KMS-11 (cell line): ENCODE measurements at regions not wholly inside any gene's neighbourhood (a gene's known extent, or its start where the extent isn't known, plus 50 kb on each side); places are given as distances from the start of the nearest gene placed in this dataset.

Experiments used
- H2AFZ ChIP-seq: fragments of 200-600 bp; sonication (generic); 2 replicates; pipeline ENCODE4 v1.6.1; 2016; ENCODE audit warnings: antibody characterized with exemption, mixed run types, low read depth
- H3K27ac ChIP-seq: fragments of 200-600 bp; sonication (generic); 2 replicates; pipeline ENCODE4 v1.6.1; 2016; ENCODE audit warnings: mild to moderate bottlenecking, mixed run types
- H3K27me3 ChIP-seq: fragments of 200-600 bp; sonication (generic); 2 replicates; pipeline ENCODE4 v1.6.1; 2017; ENCODE audit warnings: mild to moderate bottlenecking, low read depth, mixed run types, moderate library complexity; ENCODE audit not compliant: insufficient read depth
- H3K36me3 ChIP-seq: fragments of 200-600 bp; sonication (generic); 2 replicates; pipeline ENCODE4 v1.6.1; 2017; ENCODE audit warnings: mild to moderate bottlenecking, mixed run types; ENCODE audit not compliant: insufficient read depth
- H3K4me1 ChIP-seq: fragments of 200-600 bp; sonication (generic); 2 replicates; pipeline ENCODE4 v1.6.1; 2016; ENCODE audit warnings: mild to moderate bottlenecking, low read depth, mixed run types; ENCODE audit not compliant: poor library complexity, severe bottlenecking
- H3K4me2 ChIP-seq: fragments of 200-600 bp; sonication (generic); 2 replicates; pipeline ENCODE4 v1.7.0; 2016; ENCODE audit warnings: mild to moderate bottlenecking, mixed run types
- H3K4me3 ChIP-seq: fragments of 200-600 bp; sonication (generic); IDR thresholded peaks from 2 replicates; pipeline ENCODE4 v1.6.1; 2017; ENCODE audit warnings: low read depth, low read length, mixed read lengths; ENCODE audit not compliant: insufficient read depth
- H3K79me2 ChIP-seq: fragments of 200-600 bp; sonication (generic); 2 replicates; pipeline ENCODE4 v1.6.1; 2016; ENCODE audit warnings: low read depth, mixed run types; ENCODE audit not compliant: insufficient read depth
- H3K9ac ChIP-seq: fragments of 200-600 bp; sonication (generic); 2 replicates; pipeline ENCODE4 v1.6.1; 2016; ENCODE audit warnings: mild to moderate bottlenecking, mixed run types
- H4K20me1 ChIP-seq: fragments of 200-600 bp; sonication (generic); 2 replicates; pipeline ENCODE4 v1.6.1; 2016; ENCODE audit warnings: mild to moderate bottlenecking, mixed run types; ENCODE audit not compliant: insufficient read depth
- TF ChIP-seq, protein P1 (sequence below): fragments of 200-600 bp; sonication (generic); conservative IDR thresholded peaks from 2 replicates; pipeline ENCODE4 v1.6.1; 2017; ENCODE audit warnings: low read depth, mild to moderate bottlenecking, antibody characterized with exemption, low read length, moderate library complexity, mixed read lengths

DNA sequence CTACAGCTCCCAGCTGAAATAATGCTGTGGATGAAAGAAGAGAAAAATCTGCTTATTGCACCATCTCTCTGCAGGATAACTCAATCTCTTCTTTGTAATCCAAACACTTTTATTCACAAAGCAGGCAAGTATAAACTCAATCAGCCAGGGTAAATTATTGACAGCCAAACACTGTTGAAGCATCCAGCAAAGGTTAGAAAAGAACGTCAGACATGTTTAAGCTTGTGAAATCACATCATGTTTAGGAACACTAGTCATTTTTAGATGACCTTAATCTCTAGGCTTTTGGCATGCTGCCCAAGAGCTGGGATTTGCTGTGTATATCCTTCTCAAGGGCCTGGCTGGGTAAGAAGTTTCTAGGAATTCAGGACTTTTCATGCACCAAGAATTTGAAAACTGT lies 1148.1 kb upstream of the FANCL start:
- Histone ChIP-seq H4K20me1 (no peaks in the 10 kb centered on the region), H3K4me1 (no peaks in the 10 kb centered on the region), H3K36me3 (no peaks in the 10 kb centered on the region), H3K9ac (no peak overlapping the region), H3K27me3 (no peaks in the 10 kb centered on the region), H3K79me2 (no peaks in the 10 kb centered on the region), H3K4me3 (no peak overlapping the region), H3K4me2 (no peak overlapping the region), H3K27ac (no peak overlapping the region), H2AFZ (no peak overlapping the region)
- TF ChIP-seq, protein P1, sequence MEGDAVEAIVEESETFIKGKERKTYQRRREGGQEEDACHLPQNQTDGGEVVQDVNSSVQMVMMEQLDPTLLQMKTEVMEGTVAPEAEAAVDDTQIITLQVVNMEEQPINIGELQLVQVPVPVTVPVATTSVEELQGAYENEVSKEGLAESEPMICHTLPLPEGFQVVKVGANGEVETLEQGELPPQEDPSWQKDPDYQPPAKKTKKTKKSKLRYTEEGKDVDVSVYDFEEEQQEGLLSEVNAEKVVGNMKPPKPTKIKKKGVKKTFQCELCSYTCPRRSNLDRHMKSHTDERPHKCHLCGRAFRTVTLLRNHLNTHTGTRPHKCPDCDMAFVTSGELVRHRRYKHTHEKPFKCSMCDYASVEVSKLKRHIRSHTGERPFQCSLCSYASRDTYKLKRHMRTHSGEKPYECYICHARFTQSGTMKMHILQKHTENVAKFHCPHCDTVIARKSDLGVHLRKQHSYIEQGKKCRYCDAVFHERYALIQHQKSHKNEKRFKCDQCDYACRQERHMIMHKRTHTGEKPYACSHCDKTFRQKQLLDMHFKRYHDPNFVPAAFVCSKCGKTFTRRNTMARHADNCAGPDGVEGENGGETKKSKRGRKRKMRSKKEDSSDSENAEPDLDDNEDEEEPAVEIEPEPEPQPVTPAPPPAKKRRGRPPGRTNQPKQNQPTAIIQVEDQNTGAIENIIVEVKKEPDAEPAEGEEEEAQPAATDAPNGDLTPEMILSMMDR: no peak

DNA sequence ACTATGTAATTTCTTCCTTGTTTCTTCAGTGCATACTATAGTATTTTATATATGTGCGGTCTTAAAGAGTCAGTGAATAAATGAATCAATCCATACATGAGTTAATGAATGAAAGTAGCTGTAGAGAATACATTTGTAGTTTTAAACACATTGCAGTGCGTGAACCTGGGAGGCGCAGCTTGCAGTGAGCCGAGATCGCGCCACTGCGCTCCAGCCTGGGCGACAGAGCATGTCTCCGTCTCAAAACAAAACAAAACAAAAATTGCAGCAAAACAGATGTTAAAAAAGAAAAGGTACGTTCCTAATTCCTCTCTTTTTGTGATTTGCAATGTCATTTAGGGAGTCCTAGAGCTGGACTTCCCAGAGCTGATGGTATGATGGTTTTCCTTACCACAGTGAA lies 1144.8 kb upstream of the FANCL start:
- no peaks in the 10 kb centered on the region for H3K79me2 ChIP-seq
- no peak overlapping the region for H3K4me3 ChIP-seq
- H3K27ac ChIP-seq: no peak overlapping the region
- no peak overlapping the region for H3K9ac ChIP-seq
- no peaks in the 10 kb centered on the region for H4K20me1 ChIP-seq
- no peak overlapping the region for H2AFZ ChIP-seq
- H3K4me1 ChIP-seq: no peaks in the 10 kb centered on the region
- TF ChIP-seq, protein P1: no peak
- no peaks in the 10 kb centered on the region for H3K36me3 ChIP-seq
- no peaks in the 10 kb centered on the region for H3K27me3 ChIP-seq
- no peak overlapping the region for H3K4me2 ChIP-seq

DNA sequence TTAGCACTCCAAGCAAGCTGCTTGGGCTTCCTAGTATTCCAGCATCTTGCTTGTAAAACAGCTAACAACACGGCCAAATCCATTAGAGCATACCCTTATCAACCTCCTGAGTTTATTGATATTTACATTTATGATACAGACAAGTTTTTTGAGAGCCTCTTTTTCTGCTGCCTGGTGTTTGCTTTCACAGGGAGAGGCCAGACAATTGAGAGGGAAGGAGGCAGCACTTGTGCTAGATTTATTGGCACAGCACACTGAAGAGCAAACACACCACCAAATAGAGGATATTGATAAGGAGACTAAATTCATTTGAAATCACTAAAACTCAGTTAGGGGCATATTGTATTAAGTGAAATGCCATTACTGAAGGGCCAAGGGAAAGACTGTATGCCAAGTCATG lies 1142.3 kb upstream of the FANCL start:
- Histone ChIP-seq H3K27ac (no peak overlapping the region), H3K9ac (no peak overlapping the region), H3K4me2 (no peak overlapping the region), H2AFZ (no peak overlapping the region), H4K20me1 (no peaks in the 10 kb centered on the region), H3K36me3 (no peaks in the 10 kb centered on the region), H3K27me3 (no peaks in the 10 kb centered on the region), H3K4me1 (no peaks in the 10 kb centered on the region), H3K79me2 (no peaks in the 10 kb centered on the region), H3K4me3 (no peak overlapping the region)
- TF ChIP-seq, protein P1: no peak

DNA sequence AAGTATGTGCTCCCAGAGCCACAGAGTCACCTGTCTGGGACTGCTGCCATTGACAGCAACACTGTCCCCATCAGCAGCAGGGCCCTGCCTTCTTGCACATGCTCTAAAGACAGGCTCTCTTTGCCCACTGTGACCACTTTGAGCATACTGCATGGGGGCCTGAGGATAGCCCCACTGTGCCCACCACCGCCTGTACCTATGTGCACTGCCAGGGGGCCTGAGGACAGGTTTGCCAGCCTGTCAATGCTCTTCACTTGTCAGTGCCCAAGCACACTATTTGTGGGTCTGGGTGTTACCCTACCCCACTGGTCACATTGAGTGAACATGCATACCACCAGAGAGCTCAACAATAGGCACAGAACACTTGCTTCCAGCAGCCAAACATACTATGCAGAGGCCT lies 1137.0 kb upstream of the FANCL start:
- Histone ChIP-seq H3K27ac (no peak overlapping the region), H3K4me3 (no peak overlapping the region), H3K79me2 (no peaks in the 10 kb centered on the region), H3K9ac (no peak overlapping the region), H3K36me3 (no peaks in the 10 kb centered on the region), H2AFZ (no peak overlapping the region), H4K20me1 (no peaks in the 10 kb centered on the region), H3K27me3 (no peaks in the 10 kb centered on the region), H3K4me2 (no peak overlapping the region), H3K4me1 (no peaks in the 10 kb centered on the region)
- TF ChIP-seq, protein P1: no peak

DNA sequence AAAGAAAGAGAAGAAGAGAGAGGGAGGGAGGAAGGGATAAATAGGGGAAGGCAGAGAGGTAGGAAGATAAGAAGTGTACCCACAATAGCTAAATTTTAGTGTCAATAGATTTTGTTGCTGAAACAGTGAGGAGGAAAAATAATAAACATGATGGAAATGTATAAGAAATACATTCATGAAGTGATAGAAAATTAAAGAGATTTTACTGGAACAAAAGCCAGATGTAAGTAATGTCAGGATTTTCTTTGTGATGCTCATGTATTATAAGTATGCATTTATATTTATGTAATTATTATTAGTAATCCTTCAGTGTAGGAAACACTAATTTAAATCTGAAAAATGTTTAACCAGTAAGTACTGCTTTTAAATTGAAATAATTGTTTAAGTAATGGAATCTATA lies 1125.2 kb upstream of the FANCL start:
- no peak overlapping the region for H3K27ac ChIP-seq
- H3K36me3 ChIP-seq: no peaks in the 10 kb centered on the region
- no peaks in the 10 kb centered on the region for H3K79me2 ChIP-seq
- H3K4me2 ChIP-seq: no peak overlapping the region
- no peak overlapping the region for H3K9ac ChIP-seq
- TF ChIP-seq, protein P1: no peak
- no peak overlapping the region for H2AFZ ChIP-seq
- H4K20me1 ChIP-seq: no peaks in the 10 kb centered on the region
- H3K4me3 ChIP-seq: no peak overlapping the region
- no peaks in the 10 kb centered on the region for H3K27me3 ChIP-seq
- no peaks in the 10 kb centered on the region for H3K4me1 ChIP-seq
